ENCODE measurements at regions not wholly inside any gene's neighbourhood (a gene's known extent, or its start where the extent isn't known, plus 50 kb on each side); places are given as distances from the start of the nearest gene placed in this dataset.

- TF ChIP-seq CTCF (IDR thresholded peaks at IDR 0.05; ENCODE audit: low read depth, low read length, missing control alignments), result no peak
- H3K4me3 ChIP-seq (ENCODE audit: low read depth, low read length), result no peak overlapping the region
- no peak for DNase-seq (ENCODE audit: low read depth)
- in situ Hi-C loops (cut with HindIII; ENCODE audit: low sequenced_read_pairs), result no loop called here
These were observed 441.8 kb upstream of the RIOK2 start for GRCh38 chr5:97624886-97625285.

- in situ Hi-C loops (cut with HindIII; ENCODE audit: low sequenced_read_pairs), result no loop called here
- DNase-seq (ENCODE audit: low read depth), result no peak
- no peak for TF ChIP-seq CTCF (IDR thresholded peaks at IDR 0.05; ENCODE audit: low read depth, low read length, missing control alignments)
- no peak overlapping the region for H3K4me3 ChIP-seq (ENCODE audit: low read depth, low read length)
These were observed 444.2 kb upstream of the RIOK2 start for GRCh38 chr5:97627272-97627671.

- in situ Hi-C loops (cut with HindIII; ENCODE audit: low sequenced_read_pairs), result no loop called here
- H3K4me3 ChIP-seq (ENCODE audit: low read depth, low read length), result no peak overlapping the region
- DNase-seq (ENCODE audit: low read depth), result no peak
- TF ChIP-seq CTCF (IDR thresholded peaks at IDR 0.05; ENCODE audit: low read depth, low read length, missing control alignments), result no peak
These were observed 445.0 kb upstream of the RIOK2 start for GRCh38 chr5:97628031-97628430.

- no peak overlapping the region for H3K4me3 ChIP-seq (ENCODE audit: low read depth, low read length)
- DNase-seq (ENCODE audit: low read depth), result no peak
- TF ChIP-seq CTCF (IDR thresholded peaks at IDR 0.05; ENCODE audit: low read depth, low read length, missing control alignments), result no peak
- in situ Hi-C loops (cut with HindIII; ENCODE audit: low sequenced_read_pairs), result no loop called here
These were observed 445.8 kb upstream of the RIOK2 start for GRCh38 chr5:97628807-97629206.

GRCh38 chr5:97629276-97629675 lies 446.2 kb upstream of the RIOK2 start:
- TF ChIP-seq CTCF (IDR thresholded peaks at IDR 0.05; ENCODE audit: low read depth, low read length, missing control alignments), result no peak
- no peak overlapping the region for H3K4me3 ChIP-seq (ENCODE audit: low read depth, low read length)
- in situ Hi-C loops (cut with HindIII; ENCODE audit: low sequenced_read_pairs), result no loop called here
- DNase-seq (ENCODE audit: low read depth), result peak; percentile 5

- no peak for TF ChIP-seq CTCF (IDR thresholded peaks at IDR 0.05; ENCODE audit: low read depth, low read length, missing control alignments)
These were observed 452.5 kb upstream of the RIOK2 start for GRCh38 chr5:97635553-97635952.

GRCh38 chr5:97636766-97637165 lies 453.7 kb upstream of the RIOK2 start:
- DNase-seq (ENCODE audit: low read depth), result no peak
- H3K4me3 ChIP-seq (ENCODE audit: low read depth, low read length), result no peak overlapping the region
- no peak for TF ChIP-seq CTCF (IDR thresholded peaks at IDR 0.05; ENCODE audit: low read depth, low read length, missing control alignments)
- in situ Hi-C loops (cut with HindIII; ENCODE audit: low sequenced_read_pairs), result no loop called here

More at GRCh38 chr5:97635553-97635952, 452.5 kb upstream of the RIOK2 start:
- no peak for DNase-seq (ENCODE audit: low read depth)
- in situ Hi-C loops (cut with HindIII; ENCODE audit: low sequenced_read_pairs), result no loop called here
- H3K4me3 ChIP-seq (ENCODE audit: low read depth, low read length), result no peak overlapping the region

Measured in astrocyte of the cerebellum (primary cell).